ENCODE measurements at regions not wholly inside any gene's neighbourhood (a gene's known extent, or its start where the extent isn't known, plus 50 kb on each side); places are given as distances from the start of the nearest gene placed in this dataset.
A peak's percentile ranks its signal among the peaks of the same experiment; 100 is the strongest.

- H3K4me1 ChIP-seq: peaks cover 24 to 79% (median 61%) of the 10 kb centered on the region in 3 donors
- no peak overlapping the region for H3K4me3 ChIP-seq
- H3K36me3 ChIP-seq: no peaks in the 10 kb centered on the region
- no peaks in the 10 kb centered on the region for H3K9me3 ChIP-seq
- DNase-seq: no peak
- TF ChIP-seq CTCF (IDR thresholded peaks at IDR 0.05) (no peak), POLR2A (IDR thresholded peaks at IDR 0.05) (no peak)
- WGBS, 2 donors: 72 to 74% methylated on average over 5 of the region's 5 CpGs
- H3K27me3 ChIP-seq: no peaks in the 10 kb centered on the region
- intact Hi-C loops (cut with DNase I): loop anchor here (10.0 kb wide), 1 partner anchor 138 kb away; the partner anchor contains the start of gene NAMPT
- H3K27ac ChIP-seq: peak overlapping the region in 3 of 4 donors; percentile 10 to 79 (median 76)
Measured at GRCh38 chr7:106423111-106423510, 138.3 kb upstream of the NAMPT start.

- intact Hi-C loops (cut with DNase I): loop anchor here (10.0 kb wide), 1 partner anchor 136 kb away; the partner anchor contains the start of gene NAMPT
- Histone ChIP-seq H3K36me3 (no peaks in the 10 kb centered on the region), H3K27me3 (no peaks in the 10 kb centered on the region), H3K9me3 (peaks cover 0 to 6% (median 0%) of the 10 kb centered on the region in 3 donors), H3K4me1 (peaks cover 24 to 93% (median 71%) of the 10 kb centered on the region in 3 donors), H3K4me3 (no peak overlapping the region), H3K27ac (peak overlapping the region; percentile 43 to 91 (median 82))
- 20 to 25% methylated on average over 2 to 4 of the region's 6 CpGs for WGBS, 2 donors
- TF ChIP-seq CTCF (IDR thresholded peaks at IDR 0.05) (no peak), POLR2A (IDR thresholded peaks at IDR 0.05) (no peak)
- no peak for DNase-seq
Measured at GRCh38 chr7:106421181-106421762, 136.5 kb upstream of the NAMPT start.

- Histone ChIP-seq H3K36me3 (no peaks in the 10 kb centered on the region), H3K4me3 (no peak overlapping the region), H3K4me1 (peaks cover 24 to 87% (median 71%) of the 10 kb centered on the region in 3 donors), H3K27me3 (no peaks in the 10 kb centered on the region), H3K9me3 (peaks cover 0 to 11% (median 0%) of the 10 kb centered on the region in 3 donors), H3K27ac (peak overlapping the region; percentile 43 to 91 (median 82))
- DNase-seq: no peak
- TF ChIP-seq CTCF (IDR thresholded peaks at IDR 0.05) (no peak), POLR2A (IDR thresholded peaks at IDR 0.05) (no peak)
- intact Hi-C loops (cut with DNase I): loop anchor here (10.0 kb wide), 1 partner anchor 136 kb away; the partner anchor contains the start of gene NAMPT
- 55 to 61% methylated on average over 5 of the region's 5 CpGs for WGBS, 2 donors
Measured at GRCh38 chr7:106420736-106421135, 136.0 kb upstream of the NAMPT start.

- Histone ChIP-seq H3K4me3 (no peak overlapping the region), H3K9me3 (peaks cover 0 to 15% (median 0%) of the 10 kb centered on the region in 3 donors), H3K27ac (peak overlapping the region; percentile 43 to 91 (median 82)), H3K4me1 (peaks cover 19 to 82% (median 66%) of the 10 kb centered on the region in 3 donors), H3K27me3 (no peaks in the 10 kb centered on the region), H3K36me3 (no peaks in the 10 kb centered on the region)
- 68 to 83% methylated on average over 2 of the region's 2 CpGs for WGBS, 2 donors
- no peak for DNase-seq
- intact Hi-C loops (cut with DNase I): loop anchor here (10.0 kb wide), 1 partner anchor 135 kb away; the partner anchor contains the start of gene NAMPT
- TF ChIP-seq POLR2A (IDR thresholded peaks at IDR 0.05) (no peak), CTCF (IDR thresholded peaks at IDR 0.05) (no peak)
Measured at GRCh38 chr7:106420210-106420609, 135.4 kb upstream of the NAMPT start.

- Histone ChIP-seq H3K36me3 (no peaks in the 10 kb centered on the region), H3K27ac (peak overlapping the region; percentile 61 to 91 (median 82)), H3K9me3 (peaks cover 0 to 15% (median 0%) of the 10 kb centered on the region in 3 donors), H3K4me3 (no peak overlapping the region), H3K4me1 (peaks cover 16 to 76% (median 63%) of the 10 kb centered on the region in 3 donors), H3K27me3 (no peaks in the 10 kb centered on the region)
- TF ChIP-seq CTCF (IDR thresholded peaks at IDR 0.05) (no peak), POLR2A (IDR thresholded peaks at IDR 0.05) (no peak)
- intact Hi-C loops (cut with DNase I): loop anchor here (10.0 kb wide), 2 partner anchors 125 to 135 kb away; partner anchors contain the start of gene NAMPT
- WGBS, 2 donors: 93% methylated on average over 9 of the region's 9 CpGs
- no peak for DNase-seq
Measured at GRCh38 chr7:106419455-106420182, 134.8 kb upstream of the NAMPT start.
